Glutamatergic neuron (in vitro differentiated cells): ENCODE measurements at regions not wholly inside any gene's neighbourhood (a gene's known extent, or its start where the extent isn't known, plus 50 kb on each side); places are given as distances from the start of the nearest gene placed in this dataset.

Source experiments
- DNase-seq: peaks from one replicate; pipeline ENCODE4 v3.0.0; 2022
- H3K27ac Mint-ChIP-seq: one replicate; pipeline ENCODE4 v1.8.0; 2020; ENCODE audit warnings: mild to moderate bottlenecking, mixed read lengths, inconsistent platforms; ENCODE audit not compliant: unreplicated experiment
- H3K27me3 Mint-ChIP-seq: one replicate; pipeline ENCODE4 v1.8.0; 2020; ENCODE audit warnings: mild to moderate bottlenecking, moderate library complexity, mixed read lengths, inconsistent platforms; ENCODE audit not compliant: unreplicated experiment
- H3K36me3 Mint-ChIP-seq: one replicate; pipeline ENCODE4 v1.8.0; 2020; ENCODE audit warnings: mild to moderate bottlenecking, mixed read lengths, inconsistent platforms; ENCODE audit not compliant: unreplicated experiment
- H3K4me1 Mint-ChIP-seq: one replicate; pipeline ENCODE4 v1.8.0; 2020; ENCODE audit warnings: mild to moderate bottlenecking, low read depth, mixed read lengths, inconsistent platforms; ENCODE audit not compliant: unreplicated experiment
- H3K4me3 Mint-ChIP-seq: one replicate; pipeline ENCODE4 v1.8.0; 2020; ENCODE audit warnings: mild to moderate bottlenecking, mixed read lengths, inconsistent platforms; ENCODE audit not compliant: unreplicated experiment
- H3K9me3 Mint-ChIP-seq: one replicate; pipeline ENCODE4 v1.8.0; 2020; ENCODE audit warnings: mild to moderate bottlenecking, moderate library complexity, mixed read lengths, inconsistent platforms; ENCODE audit not compliant: unreplicated experiment
- CTCF ChIP-seq: fragments of 200-600 bp; sonication (generic); IDR thresholded peaks from one replicate; pipeline ENCODE4 v1.5.0; 2021; ENCODE audit not compliant: partially characterized antibody, unreplicated experiment

GRCh38 chr7:19920166-19920565 lies 146.7 kb upstream of the TMEM196 start:
- Mint-ChIP-seq H3K27ac (no peak overlapping the region), H3K36me3 (no peaks in the 10 kb centered on the region), H3K4me3 (no peak overlapping the region), H3K4me1 (peaks cover 4% of the 10 kb centered on the region), H3K9me3 (no peaks in the 10 kb centered on the region), H3K27me3 (no peaks in the 10 kb centered on the region)
- no peak for DNase-seq
- TF ChIP-seq CTCF, result no peak

GRCh38 chr7:19919261-19920095 lies 146.1 kb upstream of the TMEM196 start:
- DNase-seq, result no peak
- Mint-ChIP-seq H3K27me3 (no peaks in the 10 kb centered on the region), H3K36me3 (no peaks in the 10 kb centered on the region), H3K9me3 (no peaks in the 10 kb centered on the region), H3K4me3 (no peak overlapping the region), H3K27ac (no peak overlapping the region), H3K4me1 (peaks cover 4% of the 10 kb centered on the region)
- TF ChIP-seq CTCF, result no peak

GRCh38 chr7:19916046-19916445 lies 142.6 kb upstream of the TMEM196 start:
- no peaks in the 10 kb centered on the region for H3K36me3 Mint-ChIP-seq
- no peaks in the 10 kb centered on the region for H3K27me3 Mint-ChIP-seq
- no peak overlapping the region for H3K4me3 Mint-ChIP-seq
- no peak overlapping the region for H3K27ac Mint-ChIP-seq
- peaks cover 2% of the 10 kb centered on the region for H3K9me3 Mint-ChIP-seq
- no peak for DNase-seq
- peaks cover 4% of the 10 kb centered on the region for H3K4me1 Mint-ChIP-seq
- no peak for TF ChIP-seq CTCF

- DNase-seq, result no peak
- Mint-ChIP-seq H3K4me3 (no peak overlapping the region), H3K27me3 (no peaks in the 10 kb centered on the region), H3K36me3 (no peaks in the 10 kb centered on the region), H3K4me1 (peaks cover 4% of the 10 kb centered on the region), H3K9me3 (peaks cover 2% of the 10 kb centered on the region), H3K27ac (no peak overlapping the region)
- TF ChIP-seq CTCF, result no peak
Observed at GRCh38 chr7:19915596-19915995, 142.2 kb upstream of the TMEM196 start.

GRCh38 chr7:19914866-19915265 lies 141.4 kb upstream of the TMEM196 start:
- Mint-ChIP-seq H3K9me3 (peaks cover 4% of the 10 kb centered on the region), H3K4me3 (no peak overlapping the region), H3K27ac (no peak overlapping the region), H3K4me1 (peaks cover 4% of the 10 kb centered on the region), H3K27me3 (no peaks in the 10 kb centered on the region), H3K36me3 (no peaks in the 10 kb centered on the region)
- no peak for TF ChIP-seq CTCF
- no peak for DNase-seq
